ENCODE measurements at regions not wholly inside any gene's neighbourhood (a gene's known extent, or its start where the extent isn't known, plus 50 kb on each side); places are given as distances from the start of the nearest gene placed in this dataset.

DNA sequence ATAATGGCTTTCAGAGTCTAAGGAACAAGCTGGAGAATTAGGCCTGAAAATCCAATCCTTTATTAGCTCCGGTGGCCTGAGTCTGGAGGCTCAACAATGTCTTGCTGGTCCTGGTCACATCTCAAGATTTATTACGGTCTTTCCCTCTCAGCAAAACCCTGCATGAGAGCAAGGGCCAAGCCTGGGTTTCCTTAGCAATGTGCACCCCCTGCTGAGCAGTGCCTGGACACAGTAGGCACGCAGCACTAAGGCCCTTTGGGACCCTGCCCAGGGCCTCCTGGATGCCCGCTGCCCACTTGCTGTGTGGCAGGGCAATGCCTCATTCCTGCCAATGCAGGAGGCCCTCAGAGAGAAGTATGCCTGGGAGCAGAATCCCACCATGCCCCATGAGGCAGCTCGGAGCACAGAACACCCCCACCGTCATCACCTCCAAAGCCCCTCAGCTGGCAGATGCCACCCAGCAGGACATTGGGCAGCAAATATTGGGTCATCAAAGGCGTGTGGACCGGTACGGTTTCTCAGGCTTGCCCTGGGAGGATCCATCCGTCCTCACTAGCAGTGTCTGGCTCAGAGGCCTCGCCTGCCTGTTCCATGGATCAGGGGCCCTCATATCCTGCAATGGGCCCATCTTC lies 156.4 kb downstream of the OAT start:
- Histone ChIP-seq H3K27me3 (ENCODE audit: control insufficient read depth in 3 of 3, insufficient read depth in 3 of 3, low read depth in 1 of 3, low read length in 3 of 3) (peaks cover 0 to 15% (median 0%) of the 10 kb centered on the region in 3 experiments), H2BK15ac (ENCODE audit: low read length) (no peak overlapping the region)
- DNase-seq (ENCODE audit: low spot score) = no peak

GRCh38 chr10:124259139-124259825 lies 159.4 kb downstream of the OAT start:
- Histone ChIP-seq H3K4me3 (ENCODE audit: low read length in 2 of 2) (no peak overlapping the region), H3K9me3 (replicated peaks in 1 of 2; ENCODE audit: control insufficient read depth in 2 of 2, insufficient read depth in 1 of 2, low read depth in 1 of 2, low read length in 2 of 2) (peaks cover 0 to 2% of the 10 kb centered on the region in 2 donors), H3K4me2 (ENCODE audit: insufficient read depth, low read length, poor library complexity, severe bottlenecking) (no peak overlapping the region), H3K27ac (replicated peaks; ENCODE audit: low read length) (no peak overlapping the region), H3K4ac (ENCODE audit: low read length) (no peak overlapping the region), H3K23ac (ENCODE audit: low read depth, low read length, poor library complexity) (no peak overlapping the region), H3K4me1 (ENCODE audit: control insufficient read depth in 2 of 2, insufficient read depth in 1 of 2, low read depth in 1 of 2, low read length in 2 of 2) (no peaks in the 10 kb centered on the region), H3K27me3 (ENCODE audit: control insufficient read depth in 3 of 3, insufficient read depth in 3 of 3, low read depth in 1 of 3, low read length in 3 of 3) (peaks cover 0 to 13% (median 0%) of the 10 kb centered on the region in 3 experiments), H2BK15ac (ENCODE audit: low read length) (no peak overlapping the region), H3K36me3 (replicated peaks in 1 of 2; ENCODE audit: control insufficient read depth in 2 of 2, insufficient read depth in 2 of 2, low read length in 2 of 2) (no peaks in the 10 kb centered on the region), H3K14ac (ENCODE audit: low read length) (no peak overlapping the region), H2BK5ac (ENCODE audit: low read length) (no peak overlapping the region), H3K9ac (ENCODE audit: low read depth, low read length, poor library complexity) (no peak overlapping the region), H2AK5ac (ENCODE audit: low read depth, low read length) (no peak overlapping the region), H4K91ac (ENCODE audit: low read depth, low read length, poor library complexity) (no peak overlapping the region), H3K18ac (ENCODE audit: low read length) (peak overlapping the region; percentile 6), H2BK12ac (ENCODE audit: low read length) (no peak overlapping the region), H2BK120ac (ENCODE audit: low read depth, low read length) (no peak overlapping the region), H3K79me1 (ENCODE audit: low read depth, low read length) (no peaks in the 10 kb centered on the region), H4K8ac (ENCODE audit: low read depth, low read length) (no peak overlapping the region), H2AFZ (ENCODE audit: low read length) (no peak overlapping the region)
- WGBS, 2 donors (ENCODE audit: extremely low coverage in 2 of 2, insufficient read length in 2 of 2, insufficient replicate concordance in 1 of 2) = no CpG with 5 or more reads among the region's 7 CpGs
- no peak for DNase-seq (ENCODE audit: low spot score)

More for the DNA sequence above, 156.4 kb downstream of the OAT start:
- H3K9me3 ChIP-seq (replicated peaks in 1 of 2; ENCODE audit: control insufficient read depth in 2 of 2, insufficient read depth in 1 of 2, low read depth in 1 of 2, low read length in 2 of 2) = no peaks in the 10 kb centered on the region
- H3K4me3 ChIP-seq (ENCODE audit: low read length in 2 of 2) = no peak overlapping the region
- peak overlapping the region; percentile 1 for H3K14ac ChIP-seq (ENCODE audit: low read length)
- H3K4ac ChIP-seq (ENCODE audit: low read length) = no peak overlapping the region
- H3K36me3 ChIP-seq (replicated peaks in 1 of 2; ENCODE audit: control insufficient read depth in 2 of 2, insufficient read depth in 2 of 2, low read length in 2 of 2) = no peaks in the 10 kb centered on the region
- H3K18ac ChIP-seq (ENCODE audit: low read length) = no peak overlapping the region
- no peak overlapping the region for H4K8ac ChIP-seq (ENCODE audit: low read depth, low read length)
- H2BK12ac ChIP-seq (ENCODE audit: low read length) = no peak overlapping the region
- no peak overlapping the region for H2BK5ac ChIP-seq (ENCODE audit: low read length)
- H3K79me1 ChIP-seq (ENCODE audit: low read depth, low read length) = no peaks in the 10 kb centered on the region
- no CpG with 5 or more reads among the region's 11 CpGs for WGBS, 2 donors (ENCODE audit: extremely low coverage in 2 of 2, insufficient read length in 2 of 2, insufficient replicate concordance in 1 of 2)
- H2AFZ ChIP-seq (ENCODE audit: low read length) = no peak overlapping the region
- H3K4me1 ChIP-seq (ENCODE audit: control insufficient read depth in 2 of 2, insufficient read depth in 1 of 2, low read depth in 1 of 2, low read length in 2 of 2) = no peaks in the 10 kb centered on the region
- H2AK5ac ChIP-seq (ENCODE audit: low read depth, low read length) = no peak overlapping the region
- H3K23ac ChIP-seq (ENCODE audit: low read depth, low read length, poor library complexity) = no peak overlapping the region
- no peak overlapping the region for H3K27ac ChIP-seq (replicated peaks; ENCODE audit: low read length)
- no peak overlapping the region for H4K91ac ChIP-seq (ENCODE audit: low read depth, low read length, poor library complexity)
- no peak overlapping the region for H3K4me2 ChIP-seq (ENCODE audit: insufficient read depth, low read length, poor library complexity, severe bottlenecking)
- H2BK120ac ChIP-seq (ENCODE audit: low read depth, low read length) = no peak overlapping the region
- H3K9ac ChIP-seq (ENCODE audit: low read depth, low read length, poor library complexity) = no peak overlapping the region

GRCh38 chr10:124257781-124258180 lies 160.9 kb downstream of the OAT start:
- H2AK5ac ChIP-seq (ENCODE audit: low read depth, low read length) = no peak overlapping the region
- H3K23ac ChIP-seq (ENCODE audit: low read depth, low read length, poor library complexity) = no peak overlapping the region
- H3K9ac ChIP-seq (ENCODE audit: low read depth, low read length, poor library complexity) = no peak overlapping the region
- no peak overlapping the region for H2BK15ac ChIP-seq (ENCODE audit: low read length)
- H3K27ac ChIP-seq (replicated peaks; ENCODE audit: low read length) = no peak overlapping the region
- H2BK12ac ChIP-seq (ENCODE audit: low read length) = no peak overlapping the region
- peaks cover 0 to 5% (median 0%) of the 10 kb centered on the region in 3 experiments for H3K27me3 ChIP-seq (ENCODE audit: control insufficient read depth in 3 of 3, insufficient read depth in 3 of 3, low read depth in 1 of 3, low read length in 3 of 3)
- H3K4me1 ChIP-seq (ENCODE audit: control insufficient read depth in 2 of 2, insufficient read depth in 1 of 2, low read depth in 1 of 2, low read length in 2 of 2) = no peaks in the 10 kb centered on the region
- H4K91ac ChIP-seq (ENCODE audit: low read depth, low read length, poor library complexity) = no peak overlapping the region
- H3K4me3 ChIP-seq (ENCODE audit: low read length in 2 of 2) = no peak overlapping the region
- no peaks in the 10 kb centered on the region for H3K79me1 ChIP-seq (ENCODE audit: low read depth, low read length)
- no peak overlapping the region for H4K8ac ChIP-seq (ENCODE audit: low read depth, low read length)
- H3K18ac ChIP-seq (ENCODE audit: low read length) = no peak overlapping the region
- WGBS, 2 donors (ENCODE audit: extremely low coverage in 2 of 2, insufficient read length in 2 of 2, insufficient replicate concordance in 1 of 2) = no CpG with 5 or more reads among the region's 6 CpGs
- no peak overlapping the region for H2BK5ac ChIP-seq (ENCODE audit: low read length)
- H3K14ac ChIP-seq (ENCODE audit: low read length) = no peak overlapping the region
- no peak overlapping the region for H3K4me2 ChIP-seq (ENCODE audit: insufficient read depth, low read length, poor library complexity, severe bottlenecking)
- H3K36me3 ChIP-seq (replicated peaks in 1 of 2; ENCODE audit: control insufficient read depth in 2 of 2, insufficient read depth in 2 of 2, low read length in 2 of 2) = no peaks in the 10 kb centered on the region
- no peak overlapping the region for H3K4ac ChIP-seq (ENCODE audit: low read length)
- H2AFZ ChIP-seq (ENCODE audit: low read length) = no peak overlapping the region
- no peak overlapping the region for H2BK120ac ChIP-seq (ENCODE audit: low read depth, low read length)
- DNase-seq (ENCODE audit: low spot score) = no peak
- H3K9me3 ChIP-seq (replicated peaks in 1 of 2; ENCODE audit: control insufficient read depth in 2 of 2, insufficient read depth in 1 of 2, low read depth in 1 of 2, low read length in 2 of 2) = peaks cover 0 to 2% of the 10 kb centered on the region in 2 donors

- no peak overlapping the region for H3K18ac ChIP-seq (ENCODE audit: low read length)
- no peak overlapping the region for H3K23ac ChIP-seq (ENCODE audit: low read depth, low read length, poor library complexity)
- no peaks in the 10 kb centered on the region for H3K79me1 ChIP-seq (ENCODE audit: low read depth, low read length)
- H2BK5ac ChIP-seq (ENCODE audit: low read length) = no peak overlapping the region
- H4K8ac ChIP-seq (ENCODE audit: low read depth, low read length) = no peak overlapping the region
- H3K4me1 ChIP-seq (ENCODE audit: control insufficient read depth in 2 of 2, insufficient read depth in 1 of 2, low read depth in 1 of 2, low read length in 2 of 2) = no peaks in the 10 kb centered on the region
- no peak overlapping the region for H3K4me2 ChIP-seq (ENCODE audit: insufficient read depth, low read length, poor library complexity, severe bottlenecking)
- H3K4ac ChIP-seq (ENCODE audit: low read length) = no peak overlapping the region
- H3K27me3 ChIP-seq (ENCODE audit: control insufficient read depth in 3 of 3, insufficient read depth in 3 of 3, low read depth in 1 of 3, low read length in 3 of 3) = no peaks in the 10 kb centered on the region
- no peak overlapping the region for H2BK120ac ChIP-seq (ENCODE audit: low read depth, low read length)
- H3K4me3 ChIP-seq (ENCODE audit: low read length in 2 of 2) = no peak overlapping the region
- no peak overlapping the region for H3K14ac ChIP-seq (ENCODE audit: low read length)
- no peaks in the 10 kb centered on the region for H3K36me3 ChIP-seq (replicated peaks in 1 of 2; ENCODE audit: control insufficient read depth in 2 of 2, insufficient read depth in 2 of 2, low read length in 2 of 2)
- no peak overlapping the region for H2BK15ac ChIP-seq (ENCODE audit: low read length)
- DNase-seq (ENCODE audit: low spot score) = no peak
- H2AFZ ChIP-seq (ENCODE audit: low read length) = no peak overlapping the region
- no peak overlapping the region for H4K91ac ChIP-seq (ENCODE audit: low read depth, low read length, poor library complexity)
- no peak overlapping the region for H3K9ac ChIP-seq (ENCODE audit: low read depth, low read length, poor library complexity)
- peaks cover 0 to 2% of the 10 kb centered on the region in 2 donors for H3K9me3 ChIP-seq (replicated peaks in 1 of 2; ENCODE audit: control insufficient read depth in 2 of 2, insufficient read depth in 1 of 2, low read depth in 1 of 2, low read length in 2 of 2)
- no CpG with 5 or more reads among the region's 6 CpGs for WGBS, 2 donors (ENCODE audit: extremely low coverage in 2 of 2, insufficient read length in 2 of 2, insufficient replicate concordance in 1 of 2)
- H2BK12ac ChIP-seq (ENCODE audit: low read length) = no peak overlapping the region
- no peak overlapping the region for H2AK5ac ChIP-seq (ENCODE audit: low read depth, low read length)
- no peak overlapping the region for H3K27ac ChIP-seq (replicated peaks; ENCODE audit: low read length)
Observed at GRCh38 chr10:124256151-124256550, 162.6 kb downstream of the OAT start.

All from neuronal stem cell (in vitro differentiated cells).